LHCN-M2 (cell line): ENCODE measurements at regions not wholly inside any gene's neighbourhood (a gene's known extent, or its start where the extent isn't known, plus 50 kb on each side); places are given as distances from the start of the nearest gene placed in this dataset.

Source experiments
- DNase-seq: peaks from one replicate; pipeline ENCODE4 v3.0.0-alpha.2; 2012; ENCODE audit warnings: low read depth

DNA sequence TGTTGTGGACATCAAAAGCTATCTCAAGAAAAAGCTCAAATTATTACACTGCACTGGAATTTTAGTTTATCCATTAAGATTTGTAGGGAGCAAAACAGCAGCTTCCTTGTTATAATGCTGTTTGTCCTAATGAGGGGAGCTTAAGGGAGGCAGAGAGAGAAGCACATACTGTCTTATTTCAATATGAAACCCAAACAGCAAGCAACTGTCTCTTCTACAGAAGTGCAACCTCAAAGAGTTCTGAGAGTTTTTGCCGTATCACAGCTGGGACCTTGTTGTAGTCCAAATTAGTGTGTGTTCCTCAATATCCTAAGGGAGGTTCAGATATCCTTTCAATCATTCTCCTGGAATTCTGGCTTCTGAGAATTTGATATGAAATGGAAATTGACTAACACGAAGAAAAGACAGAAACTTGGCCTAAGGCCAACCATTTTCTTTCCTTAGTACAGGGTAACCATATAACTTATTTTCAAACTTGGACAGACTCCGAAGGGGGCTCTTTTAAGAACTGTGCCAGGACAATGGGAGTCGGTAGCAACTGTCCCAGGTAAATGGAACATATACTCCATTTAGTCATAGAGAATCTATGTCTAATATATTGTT, 149.3 kb upstream of the CCN2 start:
- DNase-seq = peak; percentile 23

- DNase-seq = no peak
These were observed 145.8 kb upstream of the CCN2 start for GRCh38 chr6:132096996-132097395.

DNA sequence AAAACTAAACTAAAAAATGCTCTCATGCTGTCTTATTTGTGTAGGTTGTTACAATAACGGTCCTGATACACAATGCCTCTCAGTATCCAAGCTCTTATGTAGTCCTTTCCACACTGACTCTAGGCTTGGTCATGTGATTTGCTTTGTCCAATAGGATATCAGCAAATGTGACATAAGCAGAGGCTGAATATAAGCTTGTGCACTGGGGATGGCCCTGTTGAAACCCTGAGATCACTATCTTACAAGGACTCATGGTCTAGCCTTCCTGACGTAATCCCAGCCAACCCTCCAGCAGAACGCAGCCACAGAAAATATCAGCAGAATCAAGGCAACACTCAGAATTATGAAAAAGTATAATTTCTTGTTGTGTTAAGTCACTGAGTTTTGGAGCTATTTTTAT, 145.1 kb upstream of the CCN2 start:
- no peak for DNase-seq

DNA sequence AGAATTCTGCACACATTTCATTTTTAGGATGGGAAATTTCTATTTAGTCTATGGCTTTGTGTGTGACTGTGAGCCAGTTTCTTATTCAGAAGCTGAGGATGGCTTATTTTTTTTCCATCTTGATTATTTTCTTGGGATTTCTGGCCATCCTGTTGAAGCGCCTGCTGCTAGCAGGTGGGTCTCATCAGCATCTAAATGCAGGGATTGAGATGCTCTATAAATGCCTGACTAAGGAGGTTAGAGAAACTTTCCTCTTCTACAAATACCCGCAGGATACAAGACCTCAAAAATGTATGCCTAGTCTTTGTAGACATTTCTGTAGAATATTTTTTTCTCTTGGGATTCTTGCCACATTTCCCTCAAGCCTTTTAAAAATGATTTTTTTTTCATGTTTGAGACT, 138.0 kb upstream of the CCN2 start:
- no peak for DNase-seq

- DNase-seq = no peak
These were observed 137.0 kb upstream of the CCN2 start for GRCh38 chr6:132088150-132088549.

DNA sequence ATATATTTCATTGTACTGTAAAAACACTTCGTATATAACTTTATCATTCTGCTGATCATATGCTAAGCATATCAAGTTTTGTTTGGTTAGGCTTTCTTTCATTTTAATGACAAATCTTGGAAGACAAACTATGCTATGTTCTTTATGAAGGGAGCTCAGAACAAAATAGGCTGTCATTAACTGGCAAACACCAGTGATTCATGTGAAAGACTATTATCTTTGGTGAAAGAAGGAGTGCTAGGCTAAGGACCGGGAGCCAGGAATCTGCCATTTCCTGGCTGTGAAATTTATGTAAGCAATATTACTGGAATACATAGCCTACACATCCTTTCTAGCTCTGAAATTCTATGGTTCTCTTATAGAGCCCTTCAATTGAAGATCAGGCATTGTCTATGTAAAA, 136.2 kb upstream of the CCN2 start:
- peak; percentile 27 for DNase-seq

DNA sequence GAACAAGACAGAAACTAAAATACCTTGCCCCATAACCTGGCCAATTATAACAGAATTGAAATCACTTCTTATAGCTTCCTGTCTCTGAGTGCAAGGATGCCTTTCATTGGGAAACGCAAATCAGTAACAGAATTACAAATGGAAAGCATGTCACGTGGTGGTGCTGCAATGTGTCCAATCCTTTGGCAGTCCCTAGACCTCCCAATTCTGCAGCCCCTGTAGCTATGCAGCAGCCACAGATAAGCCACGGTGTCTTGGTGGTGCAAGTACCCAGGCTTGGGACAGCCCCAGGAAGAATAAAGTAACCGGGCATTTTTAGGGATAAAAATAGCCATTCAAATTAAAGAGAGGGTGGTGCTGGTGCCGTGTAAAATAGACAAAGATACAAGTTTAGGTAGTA, 134.6 kb upstream of the CCN2 start:
- DNase-seq = no peak

DNA sequence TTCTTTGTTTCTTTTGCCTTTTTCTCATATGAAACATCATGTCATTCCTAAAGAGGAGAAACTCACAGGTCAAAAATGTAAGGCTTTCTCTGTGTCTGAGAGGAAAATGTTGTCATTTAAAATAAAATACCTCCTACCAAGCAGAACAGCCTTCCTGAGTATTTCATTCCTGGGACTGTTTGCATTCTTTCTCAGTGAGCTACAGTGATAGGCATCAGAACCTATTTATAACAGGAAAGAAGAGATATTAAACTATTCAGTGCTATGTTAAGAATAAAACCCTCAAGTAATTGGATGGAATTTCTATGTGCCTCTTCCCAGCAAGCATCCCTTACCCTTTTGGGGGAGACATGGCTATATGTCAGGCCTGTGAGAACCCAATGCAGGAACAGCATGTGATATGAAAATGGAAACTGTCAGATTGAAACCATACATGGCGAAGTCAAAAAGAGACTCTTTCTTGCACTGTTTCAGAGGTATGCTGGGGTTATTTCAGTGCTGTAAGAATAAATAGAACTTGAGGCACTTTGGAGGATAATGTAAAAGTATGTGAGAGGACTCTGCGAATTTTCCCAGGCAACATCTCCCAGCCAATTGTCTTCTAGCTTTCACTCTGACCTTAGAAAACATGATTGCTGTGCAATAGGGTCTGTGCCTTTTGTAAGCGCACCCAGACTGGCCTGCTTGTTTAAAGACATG, 133.8 kb upstream of the CCN2 start:
- peak; percentile 85 for DNase-seq

- no peak for DNase-seq
These were observed 131.2 kb upstream of the CCN2 start for GRCh38 chr6:132082421-132082820.

- DNase-seq = no peak
These were observed 130.2 kb upstream of the CCN2 start for GRCh38 chr6:132081338-132081737.

- DNase-seq = no peak
These were observed 128.1 kb upstream of the CCN2 start for GRCh38 chr6:132079286-132079685.

DNA sequence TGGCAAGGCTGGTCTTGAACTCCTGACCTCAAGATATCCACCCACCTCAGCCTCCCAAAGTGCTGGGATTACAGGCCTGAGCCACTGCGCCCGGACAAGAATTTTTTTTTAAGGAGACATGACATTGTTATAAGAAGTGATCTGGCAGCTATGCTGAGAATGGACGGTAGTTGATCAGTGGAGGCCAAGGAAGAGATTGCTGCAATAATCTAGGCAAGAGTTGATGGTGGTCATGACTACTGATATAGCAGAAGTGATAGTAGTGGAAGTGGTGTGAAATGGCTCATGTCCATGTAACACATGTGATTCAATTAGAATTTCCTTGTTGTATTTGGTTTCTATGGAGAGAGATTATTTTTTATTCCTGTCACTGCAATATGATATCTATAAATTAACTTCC, 125.3 kb upstream of the CCN2 start:
- DNase-seq = no peak

- DNase-seq = no peak
These were observed 121.7 kb upstream of the CCN2 start for GRCh38 chr6:132072831-132073230.

DNA sequence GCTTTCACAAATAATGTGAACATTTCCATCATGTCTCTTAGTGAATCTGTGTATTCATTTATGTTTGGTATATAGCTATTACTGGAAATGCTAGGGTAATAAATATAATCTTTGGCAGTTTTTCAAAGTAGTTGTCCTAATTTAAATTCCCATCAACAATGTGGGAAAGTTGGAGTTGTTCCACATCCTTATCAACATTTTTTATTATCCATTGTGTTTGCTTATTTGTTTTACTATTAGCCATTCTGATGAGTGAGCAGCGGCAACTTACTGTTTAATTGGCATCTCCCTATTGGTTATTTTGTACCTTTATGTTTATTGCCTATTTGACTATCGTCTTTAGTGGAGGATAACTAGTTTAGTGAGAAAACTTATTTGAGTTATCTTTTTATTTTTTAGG, 121.1 kb upstream of the CCN2 start:
- DNase-seq = no peak

DNA sequence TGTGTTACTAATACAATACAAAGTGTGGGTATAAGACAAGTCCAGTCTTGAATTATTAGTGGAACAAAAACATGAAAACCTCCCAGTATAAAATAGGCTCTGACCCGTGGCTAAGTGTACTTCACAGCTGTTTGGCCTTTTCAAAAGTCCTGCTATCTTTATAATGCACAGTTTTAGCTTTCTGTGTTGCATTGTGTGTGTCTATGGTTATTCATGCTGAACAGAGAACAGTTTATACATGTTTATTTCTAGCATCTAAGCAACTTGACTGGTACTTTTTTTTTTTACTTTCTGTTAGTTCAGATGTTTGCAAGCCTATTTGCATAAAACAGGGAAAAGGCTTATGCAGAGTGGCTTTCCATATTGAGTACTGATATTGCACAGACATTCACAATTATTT, 119.2 kb upstream of the CCN2 start:
- DNase-seq = peak; percentile 90

DNA sequence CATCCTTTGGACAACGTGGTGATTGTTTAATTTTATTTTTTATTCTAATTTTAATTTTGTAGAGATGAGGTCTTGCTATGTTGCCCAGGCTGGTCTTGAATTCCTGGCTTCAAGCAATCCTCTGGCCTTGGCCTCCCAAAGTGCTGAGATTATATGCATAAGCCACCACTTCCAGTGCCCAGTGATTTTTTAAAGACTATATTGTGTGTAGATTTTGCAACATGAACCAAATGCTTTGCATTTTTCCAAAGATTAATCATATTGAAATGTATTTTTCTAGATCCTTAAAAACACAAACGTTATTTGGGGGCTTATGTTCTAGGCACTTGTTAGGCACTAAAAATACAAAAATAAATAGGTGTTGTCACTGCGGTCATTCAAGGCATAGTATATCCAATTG, 117.6 kb upstream of the CCN2 start:
- DNase-seq = no peak

- DNase-seq = no peak
These were observed 116.1 kb upstream of the CCN2 start for GRCh38 chr6:132067286-132067685.

DNA sequence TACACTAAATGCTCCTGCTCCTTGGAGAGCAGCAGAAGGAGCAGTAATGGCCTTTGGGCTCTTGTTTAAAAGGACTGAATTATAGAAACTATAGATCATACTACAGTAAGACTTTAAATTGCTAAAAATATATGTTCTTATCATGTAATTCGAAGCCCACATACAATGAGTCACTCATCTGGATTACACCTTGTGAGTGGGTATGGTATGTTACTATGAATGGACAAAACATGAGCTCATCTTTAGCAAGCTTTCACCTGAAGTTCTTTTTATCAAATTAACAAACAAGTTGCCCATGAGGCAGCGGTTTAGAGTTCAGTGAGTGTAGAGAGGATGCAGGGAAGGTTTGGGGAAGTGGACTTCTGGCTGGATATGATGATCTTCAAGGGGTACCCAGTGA, 114.4 kb upstream of the CCN2 start:
- no peak for DNase-seq

GRCh38 chr6:132063738-132064137, 112.6 kb upstream of the CCN2 start:
- peak; percentile 95 for DNase-seq

GRCh38 chr6:132063204-132063603, 112.0 kb upstream of the CCN2 start:
- DNase-seq = peak; percentile 84

DNA sequence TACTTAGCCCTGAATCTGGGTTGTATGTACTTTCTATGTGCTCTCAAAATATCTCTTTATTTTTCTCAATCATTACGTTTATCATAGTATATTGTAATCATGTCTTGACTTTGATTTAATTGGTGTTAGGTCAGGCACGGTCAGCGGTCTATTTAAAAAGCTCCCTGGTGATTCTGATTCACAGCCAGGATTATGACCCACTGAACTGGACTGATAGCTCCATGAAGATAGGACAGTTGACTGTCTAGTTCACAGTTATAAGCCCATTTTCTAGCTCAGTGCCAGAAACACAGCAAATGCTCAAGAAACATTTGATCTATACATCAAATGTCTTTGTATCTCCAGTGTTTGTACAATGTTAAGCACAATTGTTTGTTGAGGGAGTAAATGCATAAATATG, 111.5 kb upstream of the CCN2 start:
- peak; percentile 65 for DNase-seq

DNA sequence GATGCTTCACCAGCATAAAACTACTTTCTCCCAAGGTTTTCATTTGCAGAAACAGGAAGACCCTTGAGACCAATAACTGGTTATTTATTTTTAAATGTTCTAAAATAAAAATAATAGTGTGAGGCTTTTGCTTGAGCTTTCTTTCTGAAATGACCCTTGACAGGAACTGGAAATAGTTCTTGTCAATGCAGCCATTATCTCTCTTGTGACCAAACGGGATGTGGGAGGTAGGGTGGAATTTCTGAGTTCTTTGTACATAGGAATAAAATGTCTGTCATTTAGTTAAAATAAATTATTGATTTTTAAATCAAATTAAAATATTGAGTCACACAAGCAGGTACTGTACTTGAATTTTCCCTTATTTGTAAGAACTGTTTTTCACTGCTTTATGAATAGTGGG, 110.2 kb upstream of the CCN2 start:
- DNase-seq = no peak

- peak; percentile 74 for DNase-seq
These were observed 109.4 kb upstream of the CCN2 start for GRCh38 chr6:132060591-132060990.

DNA sequence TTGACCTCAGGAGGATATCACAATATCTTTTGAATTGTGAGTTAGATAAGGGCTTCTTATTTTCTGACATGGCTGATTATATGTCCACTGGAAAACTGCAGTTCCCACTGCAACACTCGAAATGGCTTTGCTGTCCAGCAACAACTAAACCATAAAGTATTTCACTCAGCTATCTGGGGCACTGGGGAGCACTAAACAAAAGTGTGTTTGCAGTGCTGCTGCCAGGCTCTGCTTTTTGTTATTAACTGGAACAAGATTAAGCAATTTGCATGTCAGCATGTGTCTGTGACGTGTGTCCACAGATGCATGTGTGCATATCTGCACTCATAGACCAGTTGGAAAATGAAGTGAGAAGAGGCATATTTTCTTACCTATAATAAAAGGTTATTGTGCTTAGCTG, 107.8 kb upstream of the CCN2 start:
- peak; percentile 27 for DNase-seq
